Amniotic epithelial cell (primary cell): ENCODE measurements at regions not wholly inside any gene's neighbourhood (a gene's known extent, or its start where the extent isn't known, plus 50 kb on each side); places are given as distances from the start of the nearest gene placed in this dataset.
"Not testable (repeated sequence)": the region's sequence is repeated elsewhere in the genome, so short reads cannot be mapped to it uniquely, and the experiment has no call there.

Experiments
- DNase-seq: peaks from one replicate; pipeline ENCODE4 v3.0.0-alpha.2; 2010; ENCODE audit warnings: low read depth

- DNase-seq = peak; percentile 87
Measured at GRCh38 chr1:221998186-221998612, 256.3 kb upstream of the DUSP10 start.

GRCh38 chr1:221997012-221997411, 255.1 kb upstream of the DUSP10 start:
- DNase-seq = peak; percentile 87

GRCh38 chr1:221994939-221995338, 253.1 kb upstream of the DUSP10 start:
- DNase-seq = peak; percentile 90

- peak; percentile 64 for DNase-seq
Measured at GRCh38 chr1:221994274-221994698, 252.4 kb upstream of the DUSP10 start.

- DNase-seq = no peak
Measured at GRCh38 chr1:221993444-221993948, 251.6 kb upstream of the DUSP10 start.

- DNase-seq = no peak
Measured at GRCh38 chr1:221992427-221992826, 250.5 kb upstream of the DUSP10 start.

- peak; percentile 67 for DNase-seq
Measured at GRCh38 chr1:221991221-221991620, 249.3 kb upstream of the DUSP10 start.

GRCh38 chr1:221989741-221990140, 247.9 kb upstream of the DUSP10 start:
- DNase-seq = no peak

GRCh38 chr1:221988829-221989228, 246.9 kb upstream of the DUSP10 start:
- no peak for DNase-seq

- DNase-seq = peak; percentile 56
Measured at GRCh38 chr1:221987860-221988520, 246.1 kb upstream of the DUSP10 start.

GRCh38 chr1:221983444-221983843, 241.6 kb upstream of the DUSP10 start:
- DNase-seq = no peak

GRCh38 chr1:221981461-221981860, 239.6 kb upstream of the DUSP10 start:
- no peak for DNase-seq

- DNase-seq = no peak
Measured at GRCh38 chr1:221979444-221980032, 237.6 kb upstream of the DUSP10 start.

GRCh38 chr1:221978631-221979334, 236.9 kb upstream of the DUSP10 start:
- not testable (repeated sequence) for DNase-seq

- DNase-seq = not testable (repeated sequence)
Measured at GRCh38 chr1:221973787-221974186, 231.9 kb upstream of the DUSP10 start.

- no peak for DNase-seq
Measured at GRCh38 chr1:221972276-221973235, 230.7 kb upstream of the DUSP10 start.

GRCh38 chr1:221971035-221971434, 229.1 kb upstream of the DUSP10 start:
- not testable (repeated sequence) for DNase-seq

GRCh38 chr1:221969298-221969858, 227.5 kb upstream of the DUSP10 start:
- not testable (repeated sequence) for DNase-seq

- DNase-seq = not testable (repeated sequence)
Measured at GRCh38 chr1:221967538-221967937, 225.6 kb upstream of the DUSP10 start.

GRCh38 chr1:221966888-221967287, 225.0 kb upstream of the DUSP10 start:
- DNase-seq = not testable (repeated sequence)

- not testable (repeated sequence) for DNase-seq
Measured at GRCh38 chr1:221965891-221966290, 224.0 kb upstream of the DUSP10 start.
